ENCODE measurements at regions not wholly inside any gene's neighbourhood (a gene's known extent, or its start where the extent isn't known, plus 50 kb on each side); places are given as distances from the start of the nearest gene placed in this dataset.

DNA sequence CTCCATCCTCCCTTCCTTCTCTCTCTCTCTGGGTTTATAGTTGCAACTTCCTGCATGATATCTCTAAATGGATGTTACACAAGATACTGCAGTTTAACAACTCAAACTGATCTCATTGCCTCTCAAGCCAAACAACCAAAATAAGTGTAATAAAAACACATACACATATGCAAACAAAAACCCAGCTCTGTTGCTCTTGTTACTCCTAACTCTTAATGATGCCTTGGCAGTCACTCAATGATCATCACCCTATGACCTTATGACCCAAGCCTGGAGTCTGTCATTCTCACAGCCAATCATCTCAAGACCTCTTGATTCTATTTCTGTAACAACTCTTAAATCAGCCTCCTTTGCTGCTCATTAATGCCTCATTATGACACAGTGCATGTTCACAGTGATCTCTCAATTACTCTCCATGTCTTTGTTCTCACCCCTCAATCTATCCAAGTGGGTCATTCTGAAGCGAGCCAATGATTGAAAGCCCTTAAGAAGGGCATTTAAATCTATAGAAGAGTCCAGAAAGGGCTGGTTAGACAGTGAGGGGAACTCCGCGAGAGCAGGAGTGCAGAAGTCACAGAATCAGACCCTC is 210.9 kb downstream of the INHBA start:
- Histone ChIP-seq H3K4me2 (no peak overlapping the region), H3K9me2 (no peaks in the 10 kb centered on the region), H3K4me3 (ENCODE audit: low read depth in 2 of 2, low read length in 1 of 2) (no peak overlapping the region), H2AFZ (ENCODE audit: low read depth) (0 out of 2 replicates have a peak overlapping the region, but pooled peaks have one; percentile 24), H3K79me2 (ENCODE audit: insufficient read depth) (no peaks in the 10 kb centered on the region), H3K9ac (no peak overlapping the region), H4K20me1 (ENCODE audit: insufficient read depth) (no peaks in the 10 kb centered on the region), H3K9me3 (no peaks in the 10 kb centered on the region), H3K27ac (ENCODE audit: low read depth in 2 of 2, low read length in 1 of 2) (no peak overlapping the region), H3K36me3 (replicated peaks in 1 of 2; ENCODE audit: control insufficient read depth in 1 of 2, insufficient read depth in 2 of 2, low read length in 1 of 2) (no peaks in the 10 kb centered on the region), H3K4me1 (ENCODE audit: control insufficient read depth in 1 of 2, insufficient read depth in 2 of 2, low read depth in 1 of 2, low read length in 1 of 2) (no peaks in the 10 kb centered on the region), H3K27me3 (ENCODE audit: insufficient read depth) (no peaks in the 10 kb centered on the region), H3F3A (replicated peaks; ENCODE audit: insufficient read depth) (no peaks in the 10 kb centered on the region)
- ChIA-PET CTCF (interaction anchor here (0.9 kb wide), 1 partner anchor 14 kb away, joined by 4 read pairs; no protein-coding TSS in a partner anchor), POLR2A (no interaction called here)
- DNase-seq, result no peak
- WGBS (ENCODE audit: low lambda C conversion rate), result 77% methylated on average over 3 of the region's 3 CpGs
- no peak for TF ChIP-seq MXI1 (IDR thresholded peaks at IDR 0.05; ENCODE audit: low read depth, low read length)
- no peak for TF ChIP-seq TEAD4 (IDR thresholded peaks at IDR 0.05; ENCODE audit: borderline replicate concordance, insufficient read depth)
- TF ChIP-seq RFX5 (IDR thresholded peaks at IDR 0.05; ENCODE audit: low read length), result no peak
- no peak for TF ChIP-seq MEF2A (IDR thresholded peaks at IDR 0.05; ENCODE audit: borderline replicate concordance, low read depth)
- TF ChIP-seq GATA2 (CRISPR knock-in tag; IDR thresholded peaks at IDR 0.05), result no peak
- no peak for TF ChIP-seq RAD21 (IDR thresholded peaks at IDR 0.05; ENCODE audit: low read length)
- no peak for TF ChIP-seq YY1 (IDR thresholded peaks at IDR 0.05; ENCODE audit: low read depth)
- no peak for TF ChIP-seq PBX3 (IDR thresholded peaks at IDR 0.05)
- no peak for TF ChIP-seq ELF1 (IDR thresholded peaks at IDR 0.05)
- TF ChIP-seq GABPA (IDR thresholded peaks at IDR 0.05; ENCODE audit: low read depth), result no peak
- no peak for TF ChIP-seq NRF1 (IDR thresholded peaks at IDR 0.05; ENCODE audit: low read depth, low read length)
- TF ChIP-seq FOXM1 (IDR thresholded peaks at IDR 0.05; ENCODE audit: low read depth), result no peak
- no peak for TF ChIP-seq EP300 (IDR thresholded peaks at IDR 0.05; ENCODE audit: borderline replicate concordance in 1 of 2, low read depth in 1 of 2, low read length in 1 of 2)
- no peak for TF ChIP-seq POLR2AphosphoS5 (IDR thresholded peaks at IDR 0.05; ENCODE audit: low read depth, low read length)
- TF ChIP-seq SIN3A (IDR thresholded peaks at IDR 0.05; ENCODE audit: borderline replicate concordance, low read depth, low read length), result no peak

- WGBS (ENCODE audit: low lambda C conversion rate), result 53% methylated on average over 5 of the region's 5 CpGs
- ChIA-PET POLR2A (no interaction called here), CTCF (interaction anchor here (0.9 kb wide), 1 partner anchor 14 kb away, joined by 4 read pairs; no protein-coding TSS in a partner anchor)
- Histone ChIP-seq H3K36me3 (replicated peaks in 1 of 2; ENCODE audit: control insufficient read depth in 1 of 2, insufficient read depth in 2 of 2, low read length in 1 of 2) (no peaks in the 10 kb centered on the region), H3K27me3 (ENCODE audit: insufficient read depth) (no peaks in the 10 kb centered on the region), H4K20me1 (ENCODE audit: insufficient read depth) (no peaks in the 10 kb centered on the region), H3K9me2 (no peaks in the 10 kb centered on the region), H3K9me3 (no peaks in the 10 kb centered on the region), H3K4me1 (ENCODE audit: control insufficient read depth in 1 of 2, insufficient read depth in 2 of 2, low read depth in 1 of 2, low read length in 1 of 2) (no peaks in the 10 kb centered on the region), H3K79me2 (ENCODE audit: insufficient read depth) (no peaks in the 10 kb centered on the region), H3K27ac (ENCODE audit: low read depth in 2 of 2, low read length in 1 of 2) (no peak overlapping the region), H3F3A (replicated peaks; ENCODE audit: insufficient read depth) (no peaks in the 10 kb centered on the region), H2AFZ (ENCODE audit: low read depth) (0 out of 2 replicates have a peak overlapping the region, but pooled peaks have one; percentile 24), H3K4me3 (ENCODE audit: low read depth in 2 of 2, low read length in 1 of 2) (no peak overlapping the region), H3K4me2 (no peak overlapping the region), H3K9ac (no peak overlapping the region)
- TF ChIP-seq, protein P1, sequence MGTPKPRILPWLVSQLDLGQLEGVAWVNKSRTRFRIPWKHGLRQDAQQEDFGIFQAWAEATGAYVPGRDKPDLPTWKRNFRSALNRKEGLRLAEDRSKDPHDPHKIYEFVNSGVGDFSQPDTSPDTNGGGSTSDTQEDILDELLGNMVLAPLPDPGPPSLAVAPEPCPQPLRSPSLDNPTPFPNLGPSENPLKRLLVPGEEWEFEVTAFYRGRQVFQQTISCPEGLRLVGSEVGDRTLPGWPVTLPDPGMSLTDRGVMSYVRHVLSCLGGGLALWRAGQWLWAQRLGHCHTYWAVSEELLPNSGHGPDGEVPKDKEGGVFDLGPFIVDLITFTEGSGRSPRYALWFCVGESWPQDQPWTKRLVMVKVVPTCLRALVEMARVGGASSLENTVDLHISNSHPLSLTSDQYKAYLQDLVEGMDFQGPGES (IDR thresholded peaks at IDR 0.05; ENCODE audit: low read depth, low read length), result no peak
- TF ChIP-seq TAF1 (IDR thresholded peaks at IDR 0.05; ENCODE audit: borderline replicate concordance, low read depth, low read length) (no peak), PBX3 (IDR thresholded peaks at IDR 0.05) (no peak), POLR2AphosphoS5 (IDR thresholded peaks at IDR 0.05; ENCODE audit: low read depth, low read length) (no peak), RFX5 (IDR thresholded peaks at IDR 0.05; ENCODE audit: low read length) (no peak), NRF1 (IDR thresholded peaks at IDR 0.05; ENCODE audit: low read depth, low read length) (no peak), CHD2 (IDR thresholded peaks at IDR 0.05; ENCODE audit: low read length, partially characterized antibody) (no peak), EZH2phosphoT487 (IDR thresholded peaks at IDR 0.05; ENCODE audit: borderline replicate concordance, low read depth) (no peak), NFIC (IDR thresholded peaks at IDR 0.05; ENCODE audit: borderline replicate concordance) (no peak), TEAD4 (IDR thresholded peaks at IDR 0.05; ENCODE audit: borderline replicate concordance, insufficient read depth) (no peak)
- TF ChIP-seq, protein P2, sequence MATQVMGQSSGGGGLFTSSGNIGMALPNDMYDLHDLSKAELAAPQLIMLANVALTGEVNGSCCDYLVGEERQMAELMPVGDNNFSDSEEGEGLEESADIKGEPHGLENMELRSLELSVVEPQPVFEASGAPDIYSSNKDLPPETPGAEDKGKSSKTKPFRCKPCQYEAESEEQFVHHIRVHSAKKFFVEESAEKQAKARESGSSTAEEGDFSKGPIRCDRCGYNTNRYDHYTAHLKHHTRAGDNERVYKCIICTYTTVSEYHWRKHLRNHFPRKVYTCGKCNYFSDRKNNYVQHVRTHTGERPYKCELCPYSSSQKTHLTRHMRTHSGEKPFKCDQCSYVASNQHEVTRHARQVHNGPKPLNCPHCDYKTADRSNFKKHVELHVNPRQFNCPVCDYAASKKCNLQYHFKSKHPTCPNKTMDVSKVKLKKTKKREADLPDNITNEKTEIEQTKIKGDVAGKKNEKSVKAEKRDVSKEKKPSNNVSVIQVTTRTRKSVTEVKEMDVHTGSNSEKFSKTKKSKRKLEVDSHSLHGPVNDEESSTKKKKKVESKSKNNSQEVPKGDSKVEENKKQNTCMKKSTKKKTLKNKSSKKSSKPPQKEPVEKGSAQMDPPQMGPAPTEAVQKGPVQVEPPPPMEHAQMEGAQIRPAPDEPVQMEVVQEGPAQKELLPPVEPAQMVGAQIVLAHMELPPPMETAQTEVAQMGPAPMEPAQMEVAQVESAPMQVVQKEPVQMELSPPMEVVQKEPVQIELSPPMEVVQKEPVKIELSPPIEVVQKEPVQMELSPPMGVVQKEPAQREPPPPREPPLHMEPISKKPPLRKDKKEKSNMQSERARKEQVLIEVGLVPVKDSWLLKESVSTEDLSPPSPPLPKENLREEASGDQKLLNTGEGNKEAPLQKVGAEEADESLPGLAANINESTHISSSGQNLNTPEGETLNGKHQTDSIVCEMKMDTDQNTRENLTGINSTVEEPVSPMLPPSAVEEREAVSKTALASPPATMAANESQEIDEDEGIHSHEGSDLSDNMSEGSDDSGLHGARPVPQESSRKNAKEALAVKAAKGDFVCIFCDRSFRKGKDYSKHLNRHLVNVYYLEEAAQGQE (IDR thresholded peaks at IDR 0.05; ENCODE audit: low read depth, low read length), result no peak
- DNase-seq, result no peak
These were observed 211.6 kb downstream of the INHBA start for GRCh38 chr7:41491308-41491707.

Measured in SK-N-SH (cell line).